Neural progenitor cell (in vitro differentiated cells): ENCODE measurements at regions not wholly inside any gene's neighbourhood (a gene's known extent, or its start where the extent isn't known, plus 50 kb on each side); places are given as distances from the start of the nearest gene placed in this dataset.

ENCODE experiments used
- DNase-seq: peaks from one replicate; pipeline ENCODE4 v3.0.0-alpha.2; 2016; ENCODE audit warnings: low spot score
- H2AFZ ChIP-seq: fragments of 200-600 bp; sonication (generic); replicated peaks from 2 replicates; pipeline ENCODE4 v1.6.1; 2016; ENCODE audit warnings: antibody characterized with exemption
- H3F3A ChIP-seq: fragments of 200-600 bp; sonication (generic); 2 replicates; pipeline ENCODE4 v1.6.1; 2016; ENCODE audit warnings: antibody characterized with exemption, low read depth
- H3K27ac ChIP-seq: fragments of 200-600 bp; sonication (generic); 2 replicates; pipeline ENCODE4 v1.5.1; 2016; ENCODE audit warnings: mild to moderate bottlenecking
- H3K27me3 ChIP-seq: fragments of 200-600 bp; sonication (generic); 2 replicates; pipeline ENCODE4 v1.6.1; 2016; ENCODE audit warnings: mild to moderate bottlenecking, moderate library complexity
- H3K36me3 ChIP-seq: fragments of 200-600 bp; sonication (generic); 2 replicates; pipeline ENCODE4 v1.5.1; 2016
- H3K4me1 ChIP-seq: fragments of 200-600 bp; sonication (generic); 2 replicates; pipeline ENCODE4 v1.6.1; 2016; ENCODE audit warnings: mixed run types
- H3K4me2 ChIP-seq: fragments of 200-600 bp; sonication (generic); 2 replicates; pipeline ENCODE4 v1.6.1; 2016
- H3K4me3 ChIP-seq: fragments of 200-600 bp; sonication (generic); 2 replicates; pipeline ENCODE4 v1.5.1; 2016
- H3K79me2 ChIP-seq: fragments of 200-600 bp; sonication (generic); 2 replicates; pipeline ENCODE4 v1.6.1; 2016; ENCODE audit warnings: low read depth
- H3K9ac ChIP-seq: fragments of 200-600 bp; sonication (generic); 2 replicates; pipeline ENCODE4 v1.6.1; 2016
- H3K9me3 ChIP-seq: fragments of 200-600 bp; sonication (generic); 2 replicates; pipeline ENCODE4 v1.5.1; 2016; ENCODE audit warnings: low read depth
- H4K20me1 ChIP-seq: fragments of 200-600 bp; sonication (generic); 2 replicates; pipeline ENCODE4 v1.6.1; 2016; ENCODE audit warnings: low read depth
- H3K27ac Mint-ChIP-seq: 3 replicates; pipeline ENCODE4 v1.8.0; 2021; ENCODE audit warnings: mixed read lengths
- H3K27me3 Mint-ChIP-seq: 2 replicates; pipeline ENCODE4 v1.8.0; 2022; ENCODE audit warnings: low read depth, mild to moderate bottlenecking, inconsistent platforms, moderate library complexity, mixed read lengths; ENCODE audit not compliant: insufficient read depth
- H3K36me3 Mint-ChIP-seq: 3 replicates; pipeline ENCODE4 v1.8.0; 2021; ENCODE audit warnings: mixed read lengths
- H3K4me1 Mint-ChIP-seq: 3 replicates; pipeline ENCODE4 v1.8.0; 2021; ENCODE audit warnings: mixed read lengths
- H3K4me3 Mint-ChIP-seq: 3 replicates; pipeline ENCODE4 v1.8.0; 2021; ENCODE audit warnings: mild to moderate bottlenecking, moderate library complexity, mixed read lengths
- H3K9me3 Mint-ChIP-seq: 3 replicates; pipeline ENCODE4 v1.8.0; 2020; ENCODE audit warnings: mixed read lengths
- EZH2 ChIP-seq: fragments of 200-600 bp; sonication (generic); IDR thresholded peaks from 2 replicates; pipeline ENCODE4 v1.6.1; 2017; ENCODE audit warnings: antibody characterized with exemption, mild to moderate bottlenecking, moderate library complexity
- EZH2phosphoT487 ChIP-seq: fragments of 200-600 bp; sonication (generic); IDR thresholded peaks from 2 replicates; pipeline ENCODE4 v1.6.1; 2017; ENCODE audit warnings: antibody characterized with exemption
- TF ChIP-seq, protein P1 (sequence below): fragments of 200-600 bp; sonication (generic); IDR thresholded peaks from 2 replicates; pipeline ENCODE4 v1.5.1; 2017; ENCODE audit warnings: antibody characterized with exemption, mild to moderate bottlenecking

DNA sequence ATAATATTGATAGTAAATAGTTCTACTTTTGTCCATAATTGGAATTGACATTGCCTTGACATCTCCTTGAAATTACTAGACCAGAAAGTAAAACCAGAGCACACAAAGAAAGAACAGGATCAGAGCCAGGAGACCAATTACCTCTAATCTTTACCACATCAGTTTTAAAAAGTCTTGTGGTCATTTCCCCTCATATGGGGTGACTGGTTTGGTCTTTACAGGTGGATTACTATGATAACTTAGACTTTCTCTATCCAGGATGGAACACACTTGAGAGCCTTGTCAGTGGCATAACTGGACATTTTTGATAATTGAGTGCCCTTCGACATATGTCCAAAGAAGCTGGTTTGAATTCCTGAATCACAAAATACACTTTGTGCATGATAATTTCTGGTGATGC is 1148.1 kb upstream of the NCAM2 start:
- Mint-ChIP-seq H3K9me3 (peaks cover 2% of the 10 kb centered on the region), H3K27me3 (no peaks in the 10 kb centered on the region), H3K27ac (no peak overlapping the region), H3K4me1 (no peaks in the 10 kb centered on the region), H3K36me3 (no peaks in the 10 kb centered on the region), H3K4me3 (no peak overlapping the region)
- Histone ChIP-seq H3K4me1 (peaks cover 4% of the 10 kb centered on the region), H2AFZ (no peak overlapping the region), H3F3A (no peaks in the 10 kb centered on the region), H3K27me3 (no peaks in the 10 kb centered on the region), H4K20me1 (no peaks in the 10 kb centered on the region), H3K36me3 (no peaks in the 10 kb centered on the region), H3K9me3 (no peaks in the 10 kb centered on the region), H3K4me2 (no peak overlapping the region), H3K9ac (no peak overlapping the region), H3K27ac (no peak overlapping the region), H3K79me2 (no peaks in the 10 kb centered on the region), H3K4me3 (no peak overlapping the region)
- TF ChIP-seq EZH2phosphoT487 (no peak), EZH2 (no peak)
- TF ChIP-seq, protein P1, sequence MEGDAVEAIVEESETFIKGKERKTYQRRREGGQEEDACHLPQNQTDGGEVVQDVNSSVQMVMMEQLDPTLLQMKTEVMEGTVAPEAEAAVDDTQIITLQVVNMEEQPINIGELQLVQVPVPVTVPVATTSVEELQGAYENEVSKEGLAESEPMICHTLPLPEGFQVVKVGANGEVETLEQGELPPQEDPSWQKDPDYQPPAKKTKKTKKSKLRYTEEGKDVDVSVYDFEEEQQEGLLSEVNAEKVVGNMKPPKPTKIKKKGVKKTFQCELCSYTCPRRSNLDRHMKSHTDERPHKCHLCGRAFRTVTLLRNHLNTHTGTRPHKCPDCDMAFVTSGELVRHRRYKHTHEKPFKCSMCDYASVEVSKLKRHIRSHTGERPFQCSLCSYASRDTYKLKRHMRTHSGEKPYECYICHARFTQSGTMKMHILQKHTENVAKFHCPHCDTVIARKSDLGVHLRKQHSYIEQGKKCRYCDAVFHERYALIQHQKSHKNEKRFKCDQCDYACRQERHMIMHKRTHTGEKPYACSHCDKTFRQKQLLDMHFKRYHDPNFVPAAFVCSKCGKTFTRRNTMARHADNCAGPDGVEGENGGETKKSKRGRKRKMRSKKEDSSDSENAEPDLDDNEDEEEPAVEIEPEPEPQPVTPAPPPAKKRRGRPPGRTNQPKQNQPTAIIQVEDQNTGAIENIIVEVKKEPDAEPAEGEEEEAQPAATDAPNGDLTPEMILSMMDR = no peak
- DNase-seq = no peak

DNA sequence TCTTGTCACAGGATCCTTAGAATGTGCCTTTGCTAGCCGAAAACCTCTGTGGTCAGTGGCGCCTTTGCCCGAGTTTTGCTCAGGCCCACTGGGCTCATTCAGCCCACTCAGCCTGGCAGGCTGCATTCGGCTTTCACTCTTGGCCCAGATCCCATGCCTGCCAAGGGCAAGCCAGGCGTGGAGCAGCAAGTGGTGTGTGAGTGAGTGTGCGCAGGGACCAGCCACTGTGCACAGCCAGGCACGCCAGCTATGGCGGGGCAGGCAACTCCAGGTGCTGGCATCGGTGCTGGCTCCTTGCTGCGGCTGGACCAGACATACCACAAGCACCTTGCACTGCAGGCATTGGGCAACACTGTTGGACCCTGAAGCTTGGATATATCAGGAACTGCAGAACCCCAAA is 1145.1 kb upstream of the NCAM2 start:
- H3K9me3 Mint-ChIP-seq = peaks cover 2% of the 10 kb centered on the region
- Histone ChIP-seq H3K27ac (no peak overlapping the region), H4K20me1 (no peaks in the 10 kb centered on the region), H3K4me1 (peaks cover 3% of the 10 kb centered on the region), H3K27me3 (no peaks in the 10 kb centered on the region), H3K36me3 (no peaks in the 10 kb centered on the region), H2AFZ (no peak overlapping the region), H3K4me2 (no peak overlapping the region), H3K79me2 (no peaks in the 10 kb centered on the region), H3F3A (no peaks in the 10 kb centered on the region), H3K4me3 (no peak overlapping the region), H3K9ac (no peak overlapping the region), H3K9me3 (no peaks in the 10 kb centered on the region)
- TF ChIP-seq EZH2 = no peak
- TF ChIP-seq, protein P1 = no peak
- TF ChIP-seq EZH2phosphoT487 = no peak
- no peaks in the 10 kb centered on the region for H3K4me1 Mint-ChIP-seq
- H3K4me3 Mint-ChIP-seq = no peak overlapping the region
- no peaks in the 10 kb centered on the region for H3K36me3 Mint-ChIP-seq
- DNase-seq = no peak
- no peak overlapping the region for H3K27ac Mint-ChIP-seq
- no peaks in the 10 kb centered on the region for H3K27me3 Mint-ChIP-seq

DNA sequence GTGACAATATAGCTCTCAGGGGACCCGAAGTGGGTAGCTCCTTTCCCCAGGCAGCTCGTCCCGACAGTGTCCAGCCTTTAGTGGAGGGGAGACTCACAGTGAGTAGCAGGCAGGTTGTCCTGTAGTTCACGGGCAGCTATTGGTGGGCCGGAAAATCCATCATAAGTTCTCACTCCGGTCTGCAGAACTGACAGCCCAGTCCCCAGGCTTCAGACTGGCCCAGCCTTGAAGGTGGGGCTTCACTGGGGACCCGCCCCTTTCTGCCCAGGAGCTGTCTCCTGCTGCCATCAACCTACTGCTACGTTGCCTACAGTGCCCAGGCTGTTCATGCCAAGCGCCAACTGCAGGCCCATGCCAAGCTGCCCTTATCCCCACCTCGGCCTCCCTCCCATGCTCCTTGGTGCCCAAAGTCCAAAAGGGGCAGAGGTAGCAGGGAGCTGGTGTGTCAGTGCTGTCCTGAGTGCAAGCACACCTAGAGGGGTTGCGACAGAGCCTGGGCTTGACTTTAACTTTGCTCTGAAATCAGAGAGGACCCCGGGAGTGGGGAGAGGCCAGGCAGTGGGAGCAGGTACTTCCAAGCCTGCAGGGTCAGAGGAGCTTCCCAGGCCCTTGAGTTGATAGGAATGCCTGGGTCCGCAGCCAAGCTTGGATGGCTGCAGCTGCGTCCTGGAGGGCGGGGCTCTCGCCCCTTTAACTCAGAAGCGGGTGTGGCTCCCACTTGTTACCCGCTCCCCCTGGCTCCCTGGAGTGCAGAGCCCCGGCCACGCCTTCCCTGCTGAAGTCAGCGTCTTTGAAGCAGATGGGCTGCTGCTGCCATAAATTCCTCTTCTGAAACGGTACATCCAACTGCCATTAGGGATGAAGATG is 1144.3 kb upstream of the NCAM2 start:
- no peaks in the 10 kb centered on the region for H3K9me3 ChIP-seq
- H3K4me3 Mint-ChIP-seq = no peak overlapping the region
- no peaks in the 10 kb centered on the region for H3K36me3 ChIP-seq
- no peaks in the 10 kb centered on the region for H4K20me1 ChIP-seq
- no peaks in the 10 kb centered on the region for H3K36me3 Mint-ChIP-seq
- H3K9ac ChIP-seq = no peak overlapping the region
- TF ChIP-seq, protein P1 = no peak
- TF ChIP-seq EZH2 (no peak), EZH2phosphoT487 (no peak)
- H2AFZ ChIP-seq = no peak overlapping the region
- H3K27me3 ChIP-seq = no peaks in the 10 kb centered on the region
- H3K4me2 ChIP-seq = no peak overlapping the region
- H3K4me3 ChIP-seq = no peak overlapping the region
- peak overlapping the region; percentile 79 for H3K27ac Mint-ChIP-seq
- no peaks in the 10 kb centered on the region for H3K27me3 Mint-ChIP-seq
- H3K4me1 ChIP-seq = no peaks in the 10 kb centered on the region
- DNase-seq = no peak
- H3K79me2 ChIP-seq = no peaks in the 10 kb centered on the region
- H3K4me1 Mint-ChIP-seq = no peaks in the 10 kb centered on the region
- no peaks in the 10 kb centered on the region for H3F3A ChIP-seq
- no peak overlapping the region for H3K27ac ChIP-seq
- H3K9me3 Mint-ChIP-seq = peaks cover 2% of the 10 kb centered on the region
